NCI-H1436 treated with DMSO at 0.1 percent for 48 hours (cell line): ENCODE measurements at regions not wholly inside any gene's neighbourhood (a gene's known extent, or its start where the extent isn't known, plus 50 kb on each side); places are given as distances from the start of the nearest gene placed in this dataset.
"Not testable (repeated sequence)": the region's sequence is repeated elsewhere in the genome, so short reads cannot be mapped to it uniquely, and the experiment has no call there.

Source experiments
- DNase-seq: peaks from one replicate; lab custom pipeline; 2025; lab: John Stamatoyannopoulos, UW

GRCh38 chr7:106345421-106346166, 60.8 kb upstream of the NAMPT start:
- DNase-seq = no peak

- no peak for DNase-seq
These were observed 60.1 kb upstream of the NAMPT start for GRCh38 chr7:106344861-106345260.

GRCh38 chr7:106344211-106344610, 59.4 kb upstream of the NAMPT start:
- no peak for DNase-seq

GRCh38 chr7:106342049-106342448, 57.3 kb upstream of the NAMPT start:
- DNase-seq = not testable (repeated sequence)

- DNase-seq = not testable (repeated sequence)
These were observed 55.4 kb upstream of the NAMPT start for GRCh38 chr7:106340247-106340596.

GRCh38 chr7:106339513-106340246, 54.9 kb upstream of the NAMPT start:
- no peak for DNase-seq

GRCh38 chr7:106337754-106338153, 53.0 kb upstream of the NAMPT start:
- DNase-seq = no peak

GRCh38 chr7:106335814-106336213, 51.0 kb upstream of the NAMPT start:
- no peak for DNase-seq
